Right lobe of liver (tissue), 4 donors: ENCODE measurements at regions not wholly inside any gene's neighbourhood (a gene's known extent, or its start where the extent isn't known, plus 50 kb on each side); places are given as distances from the start of the nearest gene placed in this dataset.

Experiments
- CTCF ChIP-seq, 4 donors: fragments of 200-600 bp in 3 of 4; fragments of 450-650 bp in 1 of 4; IDR thresholded peaks; one replicate each; pipeline versions ENCODE4 v1.5.1 to v1.8.0; 2016 to 2022; ENCODE audit warnings: antibody characterized with exemption in 4 of 4, mild to moderate bottlenecking in 2 of 4
- POLR2A ChIP-seq: fragments of 450-650 bp; IDR thresholded peaks from one replicate; pipeline ENCODE4 v1.6.1; 2017; ENCODE audit warnings: antibody characterized with exemption, mild to moderate bottlenecking
- donor health status: DM: no; HTN: no; CAD: no.
- donor health status: DM: no; HTN: no; CAD: no.
- donor health status: DM: no; HTN: yes; CAD: no.

GRCh38 chr4:145427991-145428390, 53.7 kb upstream of the SMAD1 start:
- TF ChIP-seq CTCF (IDR thresholded peaks at IDR 0.05) = no peak
- no peak for TF ChIP-seq POLR2A
